SK-N-MC (cell line): ENCODE measurements at regions not wholly inside any gene's neighbourhood (a gene's known extent, or its start where the extent isn't known, plus 50 kb on each side); places are given as distances from the start of the nearest gene placed in this dataset.

Experiments
- EZH2 ChIP-seq: fragments of 200-600 bp; sonication (generic); IDR thresholded peaks from one replicate; pipeline ENCODE4 v1.6.1; 2017; ENCODE audit warnings: antibody characterized with exemption
- POLR2AphosphoS5 ChIP-seq: IDR thresholded peaks from 2 replicates; pipeline ENCODE4 v1.6.1; 2012; ENCODE audit warnings: mild to moderate bottlenecking, low read depth, low read length, borderline replicate concordance

- TF ChIP-seq EZH2 = no peak
- no peak for TF ChIP-seq POLR2AphosphoS5
These were observed 400.3 kb upstream of the PKDCC start for GRCh38 chr2:41647468-41648050.
